ENCODE measurements at regions not wholly inside any gene's neighbourhood (a gene's known extent, or its start where the extent isn't known, plus 50 kb on each side); places are given as distances from the start of the nearest gene placed in this dataset.
"Not testable (repeated sequence)": the region's sequence is repeated elsewhere in the genome, so short reads cannot be mapped to it uniquely, and the experiment has no call there.

- DNase-seq, result no peak
Measured at GRCh38 chr10:56585447-56586171, 224.6 kb upstream of the ZWINT start.

GRCh38 chr10:56583316-56583715, 222.3 kb upstream of the ZWINT start:
- DNase-seq, result no peak

- DNase-seq, result no peak
Measured at GRCh38 chr10:56567580-56567979, 206.5 kb upstream of the ZWINT start.

- DNase-seq, result no peak
Measured at GRCh38 chr10:56561336-56561735, 200.3 kb upstream of the ZWINT start.

DNA sequence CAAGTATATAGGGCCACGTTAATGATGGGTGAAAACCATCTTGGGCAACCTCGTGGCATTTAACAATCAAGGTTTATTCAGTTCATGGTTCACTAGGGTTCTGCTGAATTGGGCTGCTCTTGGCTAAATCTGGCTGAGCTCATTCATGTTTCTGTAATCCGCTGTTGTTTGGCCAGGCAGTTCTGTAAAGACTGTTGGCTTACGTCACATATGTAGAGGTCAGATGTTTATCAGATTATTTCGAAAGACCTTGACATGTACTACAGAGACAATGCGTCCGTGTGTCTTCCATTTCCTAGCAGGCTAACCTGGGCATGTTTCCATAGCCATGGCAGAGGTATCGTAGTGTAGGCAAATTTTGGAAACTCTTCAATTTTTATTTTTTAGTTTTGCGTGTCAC, 190.0 kb upstream of the ZWINT start:
- DNase-seq, result no peak

DNA sequence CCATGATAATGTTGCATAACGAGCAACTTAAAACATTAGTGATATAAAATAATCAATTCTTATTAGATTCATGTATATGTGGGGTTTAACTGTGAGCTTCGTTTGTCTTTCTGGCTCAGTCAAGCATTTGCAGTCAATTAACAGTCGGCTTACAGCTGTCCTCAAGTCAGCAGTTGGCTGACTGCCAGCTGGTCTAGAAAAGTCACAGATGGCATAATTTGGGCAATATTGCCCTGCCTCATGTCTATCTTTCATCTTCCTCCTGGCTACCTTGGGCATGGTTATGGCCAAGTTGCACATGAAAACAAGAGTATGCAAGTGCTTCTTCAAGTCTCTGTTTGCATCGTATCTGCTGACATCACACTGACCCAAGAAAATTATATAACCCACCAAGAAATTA, 186.1 kb upstream of the ZWINT start:
- DNase-seq, result no peak

- DNase-seq, result peak; percentile 79
Measured at GRCh38 chr10:56537984-56538383, 176.9 kb upstream of the ZWINT start.

- no peak for DNase-seq
Measured at GRCh38 chr10:56522166-56522565, 161.1 kb upstream of the ZWINT start.

DNA sequence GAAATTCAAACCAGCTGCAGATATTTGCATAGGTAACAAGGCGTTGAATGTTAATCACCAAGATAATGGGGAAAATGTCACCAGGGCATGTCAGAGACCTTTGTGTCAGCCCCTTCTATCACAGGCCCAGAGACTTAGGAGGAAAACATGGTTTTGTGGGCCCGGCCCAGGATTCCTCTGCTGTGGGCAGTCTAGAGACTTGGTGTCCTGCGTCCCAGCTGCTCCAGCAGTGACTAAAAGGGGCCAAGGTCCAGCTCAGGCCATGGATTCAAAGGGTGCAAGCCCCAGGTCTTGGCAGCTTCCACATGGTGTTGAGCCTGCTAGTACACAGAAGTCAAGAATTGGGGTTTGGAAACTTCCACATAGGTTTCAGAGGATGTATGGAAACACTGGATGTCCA, 147.5 kb upstream of the ZWINT start:
- no peak for DNase-seq

GRCh38 chr10:56507033-56507432, 146.0 kb upstream of the ZWINT start:
- no peak for DNase-seq

DNA sequence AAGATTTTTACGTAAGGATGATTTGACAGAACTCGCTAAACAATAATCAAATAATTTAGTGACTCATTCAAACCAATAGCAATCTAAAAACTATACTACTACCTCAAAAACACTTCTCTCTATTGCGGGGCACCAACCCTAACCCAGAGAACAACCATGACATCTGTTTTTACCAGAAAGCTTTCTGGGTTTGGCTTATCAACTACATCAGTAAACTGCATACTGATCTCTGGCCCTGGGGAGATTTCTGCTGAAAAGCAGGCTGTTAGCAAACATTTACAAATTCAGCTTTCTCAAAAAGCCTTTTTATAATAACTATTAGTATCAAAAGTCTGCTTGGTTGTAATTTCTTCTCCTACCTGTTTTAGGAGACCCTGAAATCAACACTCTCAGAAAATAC, 144.5 kb upstream of the ZWINT start:
- no peak for DNase-seq

DNA sequence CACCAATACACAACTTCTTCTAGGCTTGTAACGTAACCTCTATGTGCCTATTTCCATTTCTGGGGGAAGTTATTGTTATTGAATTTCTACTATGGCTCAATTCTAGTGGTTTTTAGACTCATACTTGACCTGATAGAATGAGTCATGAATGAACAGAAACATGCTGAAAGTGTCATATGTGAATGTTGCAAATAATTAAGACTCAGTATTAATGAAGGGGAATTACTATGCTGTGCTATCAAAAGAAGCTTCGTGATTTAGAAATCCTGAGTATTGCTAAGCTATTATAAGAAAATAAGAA, 135.1 kb upstream of the ZWINT start:
- DNase-seq, result no peak

GRCh38 chr10:56487746-56488145, 126.7 kb upstream of the ZWINT start:
- no peak for DNase-seq

DNA sequence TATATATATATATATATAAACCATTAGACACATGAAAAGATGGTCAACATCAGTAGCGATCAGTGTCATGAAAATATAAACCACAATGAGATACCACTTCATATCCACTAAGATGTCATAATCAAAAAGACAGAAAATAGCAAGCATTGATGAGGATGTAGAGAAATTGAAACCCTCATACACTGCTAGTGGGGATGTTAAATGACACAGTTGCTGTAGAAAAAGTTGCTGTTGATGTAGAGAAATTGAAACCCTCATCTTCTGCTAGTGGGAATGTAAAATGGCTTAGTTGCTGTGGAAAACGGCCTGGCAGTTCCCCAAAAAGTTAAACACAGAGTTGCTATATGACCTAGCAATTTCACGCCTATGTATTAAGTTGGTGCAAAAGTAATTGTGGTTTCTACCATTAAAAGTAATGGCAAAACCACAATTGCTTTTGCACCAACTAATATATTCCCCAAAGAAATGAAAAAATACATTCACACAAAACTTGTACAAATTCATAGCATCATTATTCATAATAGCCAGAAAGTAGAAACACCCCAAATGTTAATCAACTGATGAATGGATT, 120.5 kb upstream of the ZWINT start:
- no peak for DNase-seq

- no peak for DNase-seq
Measured at GRCh38 chr10:56472978-56473377, 111.9 kb upstream of the ZWINT start.

DNA sequence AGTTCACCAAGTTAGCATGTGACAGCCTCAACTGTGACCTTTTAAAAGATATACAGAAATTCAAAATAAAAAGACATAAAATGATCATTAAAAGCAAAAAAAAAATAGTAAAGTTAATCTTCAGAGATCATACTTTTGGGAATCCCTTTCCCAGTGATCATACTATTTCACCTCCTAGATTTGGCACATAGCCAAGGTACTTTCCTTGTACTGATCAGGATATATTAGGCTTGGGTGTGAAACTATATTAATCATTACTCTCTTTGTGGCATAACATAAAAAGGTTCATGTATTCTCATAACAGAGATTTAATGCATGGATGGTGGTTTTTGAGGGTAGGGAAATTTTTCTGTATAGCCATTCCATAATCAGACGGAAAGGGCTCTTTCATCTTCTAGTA, 109.6 kb upstream of the ZWINT start:
- no peak for DNase-seq

GRCh38 chr10:56469482-56469881, 108.4 kb upstream of the ZWINT start:
- no peak for DNase-seq

- no peak for DNase-seq
Measured at GRCh38 chr10:56466005-56466404, 104.9 kb upstream of the ZWINT start.

DNA sequence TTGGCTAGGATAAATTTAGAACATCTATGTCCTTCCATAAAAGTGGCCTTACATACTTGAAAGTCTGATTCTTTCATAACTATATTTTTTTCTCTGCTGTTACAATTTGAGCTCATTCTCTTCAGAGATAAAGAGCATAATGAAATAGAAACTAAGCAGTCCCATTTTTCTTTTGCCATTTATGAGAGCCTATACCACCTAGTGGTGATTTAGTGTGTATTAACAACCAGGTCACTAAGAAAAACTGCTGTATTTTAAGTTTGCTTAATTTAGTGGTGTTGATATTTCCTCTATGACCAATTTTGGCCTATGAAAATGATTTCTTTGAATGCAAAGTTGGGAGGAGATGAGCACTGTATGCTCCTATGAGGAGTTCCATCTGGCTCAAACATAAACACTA, 88.7 kb upstream of the ZWINT start:
- no peak for DNase-seq

GRCh38 chr10:56447613-56448012, 86.6 kb upstream of the ZWINT start:
- not testable (repeated sequence) for DNase-seq

DNA sequence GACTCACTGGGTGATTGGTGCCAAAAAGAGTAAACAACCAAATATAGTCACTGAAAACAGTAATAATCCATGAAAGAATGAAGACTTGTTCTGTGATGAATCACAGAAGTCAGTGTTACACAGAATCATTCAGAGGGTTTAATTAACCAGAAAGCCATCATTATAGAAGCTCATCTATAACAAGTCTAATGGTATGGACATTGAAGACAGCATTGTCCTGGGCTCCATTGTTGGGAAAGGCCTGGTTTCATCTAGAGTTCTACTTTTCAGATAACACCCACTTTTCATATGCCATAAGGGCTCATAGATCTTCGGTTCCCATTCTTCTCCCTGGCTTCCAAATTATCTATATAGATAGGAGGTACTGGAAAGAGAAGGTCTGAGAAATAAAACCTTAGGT, 80.3 kb upstream of the ZWINT start:
- not testable (repeated sequence) for DNase-seq
